OCI-LY3 (cell line): ENCODE measurements at regions not wholly inside any gene's neighbourhood (a gene's known extent, or its start where the extent isn't known, plus 50 kb on each side); places are given as distances from the start of the nearest gene placed in this dataset.
A peak's percentile ranks its signal among the peaks of the same experiment; 100 is the strongest.

Experiments used
- H2AFZ ChIP-seq: fragments of 200-600, 300-600 bp; shearing (Covaris generic); 2 replicates; pipeline ENCODE4 v1.6.0; 2014; ENCODE audit warnings: antibody characterized with exemption, low read depth, low read length
- H3K27ac ChIP-seq: fragments of 200-600, 300-600 bp; sonication (generic); 2 replicates; pipeline ENCODE4 v1.5.1; 2014; ENCODE audit warnings: mild to moderate bottlenecking, low read length, moderate library complexity, mixed read lengths
- H3K27me3 ChIP-seq: fragments of 200-600, 300-600 bp; sonication (generic); 2 replicates; pipeline ENCODE4 v1.6.1; 2014; ENCODE audit warnings: low read depth, low read length, mixed read lengths
- H3K36me3 ChIP-seq: fragments of 200-600, 300-600 bp; sonication (generic); replicated peaks from 2 replicates; pipeline ENCODE3; 2014; ENCODE audit warnings: low read depth, low read length, mixed read lengths
- H3K4me1 ChIP-seq: fragments of 300-600, 200-600 bp; sonication (generic); 2 replicates; pipeline ENCODE4 v1.6.1; 2014; ENCODE audit warnings: low read length, mixed read lengths
- H3K4me2 ChIP-seq: fragments of 200-600, 300-600 bp; sonication (generic); 2 replicates; pipeline ENCODE4 v1.6.1; 2014; ENCODE audit warnings: low read length, mixed read lengths
- H3K4me3 ChIP-seq: fragments of 300-600, 200-600 bp; sonication (generic); 2 replicates; pipeline ENCODE4 v1.5.1; 2014; ENCODE audit warnings: antibody characterized with exemption, mild to moderate bottlenecking, low read length, moderate library complexity
- H3K79me2 ChIP-seq: fragments of 300-600, 200-600 bp; shearing (Covaris generic); 2 replicates; pipeline ENCODE4 v1.6.1; 2014; ENCODE audit warnings: mild to moderate bottlenecking, low read length, mixed read lengths
- H3K9ac ChIP-seq: fragments of 300-600, 200-600 bp; shearing (Covaris generic); 2 replicates; pipeline ENCODE4 v1.6.0; 2014; ENCODE audit warnings: mild to moderate bottlenecking, low read length, moderate library complexity
- H3K9me3 ChIP-seq: fragments of 200-600, 300-600 bp; shearing (Covaris generic); 2 replicates; pipeline ENCODE4 v1.6.1; 2014; ENCODE audit warnings: low read length, mixed read lengths; ENCODE audit not compliant: insufficient read depth
- H4K20me1 ChIP-seq: fragments of 200-600, 300-600 bp; sonication (generic); 2 replicates; pipeline ENCODE4 v1.6.1; 2016; ENCODE audit warnings: low read length, mixed read lengths; ENCODE audit not compliant: insufficient read depth
- EZH2phosphoT487 ChIP-seq: fragments of 200-600 bp; shearing (Covaris generic); IDR thresholded peaks from 2 replicates; pipeline ENCODE4 v1.6.1; 2018; ENCODE audit warnings: antibody characterized with exemption, mixed run types, low read depth
- TF ChIP-seq, protein P1 (sequence below): fragments of 200-600, 300-600 bp; sonication (generic); IDR thresholded peaks from 2 replicates; pipeline ENCODE4 v1.5.1; 2014; ENCODE audit warnings: antibody characterized with exemption, low read length, low read depth

DNA sequence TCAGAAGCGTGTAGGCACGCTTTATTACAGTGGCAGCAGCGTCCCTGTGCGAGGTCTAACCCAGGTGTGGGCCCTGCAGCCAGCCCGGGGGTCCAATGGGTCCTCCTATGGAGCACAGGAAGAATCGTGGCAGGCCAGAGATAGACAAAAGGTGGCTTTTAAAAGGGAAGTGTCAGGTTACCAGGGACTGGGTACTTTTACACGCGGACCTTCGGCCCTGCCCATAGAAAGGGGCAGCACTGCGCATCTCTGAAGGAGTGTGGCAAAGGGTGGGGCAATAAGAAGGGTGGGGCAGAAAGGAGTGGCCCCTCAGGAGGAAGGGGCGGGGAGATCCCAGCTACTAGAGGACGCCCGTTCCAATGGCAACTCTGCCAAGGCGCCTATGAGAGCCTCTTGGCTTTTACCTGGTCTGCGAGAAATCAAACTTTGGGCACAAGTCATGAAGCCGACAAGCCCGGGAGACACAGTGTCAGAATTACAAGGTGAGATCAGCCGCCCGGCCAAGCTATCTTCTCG, 1419.8 kb downstream of the UQCRFS1 start:
- peaks cover 12% of the 10 kb centered on the region for H3K4me1 ChIP-seq
- H4K20me1 ChIP-seq, result peaks cover 20% of the 10 kb centered on the region
- TF ChIP-seq, protein P1, sequence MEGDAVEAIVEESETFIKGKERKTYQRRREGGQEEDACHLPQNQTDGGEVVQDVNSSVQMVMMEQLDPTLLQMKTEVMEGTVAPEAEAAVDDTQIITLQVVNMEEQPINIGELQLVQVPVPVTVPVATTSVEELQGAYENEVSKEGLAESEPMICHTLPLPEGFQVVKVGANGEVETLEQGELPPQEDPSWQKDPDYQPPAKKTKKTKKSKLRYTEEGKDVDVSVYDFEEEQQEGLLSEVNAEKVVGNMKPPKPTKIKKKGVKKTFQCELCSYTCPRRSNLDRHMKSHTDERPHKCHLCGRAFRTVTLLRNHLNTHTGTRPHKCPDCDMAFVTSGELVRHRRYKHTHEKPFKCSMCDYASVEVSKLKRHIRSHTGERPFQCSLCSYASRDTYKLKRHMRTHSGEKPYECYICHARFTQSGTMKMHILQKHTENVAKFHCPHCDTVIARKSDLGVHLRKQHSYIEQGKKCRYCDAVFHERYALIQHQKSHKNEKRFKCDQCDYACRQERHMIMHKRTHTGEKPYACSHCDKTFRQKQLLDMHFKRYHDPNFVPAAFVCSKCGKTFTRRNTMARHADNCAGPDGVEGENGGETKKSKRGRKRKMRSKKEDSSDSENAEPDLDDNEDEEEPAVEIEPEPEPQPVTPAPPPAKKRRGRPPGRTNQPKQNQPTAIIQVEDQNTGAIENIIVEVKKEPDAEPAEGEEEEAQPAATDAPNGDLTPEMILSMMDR, result no peak
- no peak for TF ChIP-seq EZH2phosphoT487
- peak overlapping the region; percentile 86 for H3K4me3 ChIP-seq
- H3K4me2 ChIP-seq, result peak overlapping the region; percentile 72
- H3K79me2 ChIP-seq, result peaks cover 81% of the 10 kb centered on the region
- no peaks in the 10 kb centered on the region for H3K27me3 ChIP-seq
- H3K27ac ChIP-seq, result peak overlapping the region; percentile 69
- H3K9me3 ChIP-seq, result no peaks in the 10 kb centered on the region
- peaks cover 14% of the 10 kb centered on the region for H3K36me3 ChIP-seq
- H3K9ac ChIP-seq, result peak overlapping the region; percentile 77
- H2AFZ ChIP-seq, result peak overlapping the region; percentile 71

DNA sequence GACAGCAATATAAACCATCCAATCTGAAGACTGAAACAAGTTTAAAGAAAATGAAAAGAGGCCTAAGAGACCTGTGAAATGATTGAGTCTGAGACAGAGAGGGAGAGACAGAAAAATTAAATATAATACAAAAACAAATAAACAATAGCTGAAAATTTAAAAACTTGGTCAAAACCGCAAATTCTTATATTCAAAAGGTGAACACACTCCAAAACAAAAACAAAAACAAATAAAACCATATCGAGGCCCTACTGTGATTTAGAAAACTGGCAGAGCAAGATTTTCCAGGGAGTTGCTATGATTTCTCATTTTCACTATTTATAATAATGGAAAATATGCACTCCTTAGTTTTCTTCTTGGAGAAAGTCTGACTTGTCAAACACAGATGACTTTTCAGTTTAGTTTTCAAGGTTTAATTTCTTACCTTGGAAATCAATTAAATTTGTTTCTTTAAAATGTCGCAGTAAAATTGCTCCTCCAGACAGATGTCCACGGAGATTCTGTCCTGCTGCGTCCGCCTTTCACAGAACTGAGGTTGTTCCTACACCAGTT, 1420.3 kb downstream of the UQCRFS1 start:
- Histone ChIP-seq H3K79me2 (peaks cover 83% of the 10 kb centered on the region), H2AFZ (peak overlapping the region; percentile 71), H3K4me2 (peak overlapping the region; percentile 72), H3K4me3 (peak overlapping the region; percentile 86), H3K4me1 (peaks cover 12% of the 10 kb centered on the region), H4K20me1 (peaks cover 20% of the 10 kb centered on the region), H3K9me3 (no peaks in the 10 kb centered on the region), H3K27ac (peak overlapping the region; percentile 69), H3K27me3 (no peaks in the 10 kb centered on the region), H3K9ac (peak overlapping the region; percentile 77), H3K36me3 (peaks cover 12% of the 10 kb centered on the region)
- no peak for TF ChIP-seq EZH2phosphoT487
- TF ChIP-seq, protein P1, result no peak

DNA sequence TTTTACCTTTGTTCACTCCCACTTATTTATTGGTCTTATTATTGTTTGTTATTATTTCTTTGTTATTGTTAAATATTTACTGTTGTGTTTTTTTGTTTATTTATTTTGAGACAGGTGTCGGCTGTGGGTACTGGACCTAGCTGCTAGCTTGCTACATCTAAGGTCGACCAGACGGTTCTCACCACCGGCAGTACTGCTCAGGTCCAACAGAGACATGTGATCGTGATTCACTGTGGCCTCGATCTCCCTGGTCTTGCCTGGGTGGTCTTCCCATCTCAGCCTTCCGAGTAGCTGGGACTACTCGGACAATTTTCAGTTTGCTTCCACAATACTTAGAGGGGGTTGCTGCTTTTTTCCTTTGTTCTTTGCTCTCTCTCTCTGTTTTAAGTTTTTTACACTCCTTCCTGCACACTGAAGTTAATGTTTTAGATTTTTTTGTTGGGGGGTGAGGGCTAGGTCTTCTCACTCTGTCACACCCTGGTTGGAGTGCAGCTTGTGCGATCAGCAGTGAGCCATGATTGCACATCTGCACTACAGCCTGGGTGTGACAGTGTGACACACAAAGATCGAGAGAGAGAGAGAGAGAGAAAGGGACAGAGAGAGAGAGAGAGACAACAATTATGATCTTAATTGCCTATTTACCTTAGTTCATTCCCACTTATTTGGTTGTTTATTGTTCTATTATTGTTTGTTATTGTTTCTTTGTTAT, 1432.4 kb downstream of the UQCRFS1 start:
- TF ChIP-seq, protein P1, result no peak
- TF ChIP-seq EZH2phosphoT487, result no peak
- Histone ChIP-seq H3K4me2 (peak overlapping the region; percentile 52), H3K79me2 (peaks cover 33% of the 10 kb centered on the region), H4K20me1 (0 out of 2 replicates have a peak, but pooled peaks cover 4% of the 10 kb centered on the region), H3K9ac (no peak overlapping the region), H3K4me1 (peaks cover 12% of the 10 kb centered on the region), H3K4me3 (peak overlapping the region; percentile 28; the same call in 1 of the 2 replicates), H3K9me3 (no peaks in the 10 kb centered on the region), H3K27me3 (no peaks in the 10 kb centered on the region), H3K36me3 (peaks cover 9% of the 10 kb centered on the region), H2AFZ (no peak overlapping the region), H3K27ac (peak overlapping the region; percentile 46; the same call in 1 of the 2 replicates)

DNA sequence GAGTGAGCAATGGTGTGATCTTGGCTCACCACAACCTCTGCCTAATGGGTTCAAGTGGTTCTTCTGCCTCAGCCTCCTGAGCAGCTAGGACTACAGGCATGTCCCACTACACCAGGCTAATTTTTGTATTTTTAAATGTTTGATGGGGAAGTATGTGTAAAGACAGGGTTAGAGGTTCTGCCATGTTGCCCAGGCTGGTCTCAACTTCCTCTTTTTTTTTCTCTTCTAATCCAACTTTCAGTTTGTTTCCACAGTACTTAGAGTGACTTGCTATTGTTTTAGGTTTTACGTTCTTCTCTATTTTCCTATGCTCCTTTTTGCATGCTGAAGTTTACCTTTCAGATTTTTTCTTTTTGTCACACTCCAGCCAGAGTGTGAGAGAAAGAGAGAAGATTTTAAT, 1433.0 kb downstream of the UQCRFS1 start:
- Histone ChIP-seq H3K36me3 (peaks cover 12% of the 10 kb centered on the region), H3K4me1 (peaks cover 12% of the 10 kb centered on the region), H3K9ac (no peak overlapping the region), H3K4me3 (peak overlapping the region; percentile 28; the same call in 1 of the 2 replicates), H3K4me2 (peak overlapping the region; percentile 52), H3K27me3 (no peaks in the 10 kb centered on the region), H2AFZ (no peak overlapping the region), H4K20me1 (0 out of 2 replicates have a peak, but pooled peaks cover under 1% of the 10 kb centered on the region), H3K9me3 (no peaks in the 10 kb centered on the region), H3K27ac (peak overlapping the region; percentile 46; the same call in 1 of the 2 replicates), H3K79me2 (peaks cover 27% of the 10 kb centered on the region)
- TF ChIP-seq EZH2phosphoT487, result no peak
